GM19455 (cell line): ENCODE measurements at regions not wholly inside any gene's neighbourhood (a gene's known extent, or its start where the extent isn't known, plus 50 kb on each side); places are given as distances from the start of the nearest gene placed in this dataset.

Experiments
- ATAC-seq: cut with Tn5 transposase; IDR thresholded peaks from one replicate; pipeline ENCODE4 v1.9.1; 2021; ENCODE audit not compliant: unreplicated experiment

DNA sequence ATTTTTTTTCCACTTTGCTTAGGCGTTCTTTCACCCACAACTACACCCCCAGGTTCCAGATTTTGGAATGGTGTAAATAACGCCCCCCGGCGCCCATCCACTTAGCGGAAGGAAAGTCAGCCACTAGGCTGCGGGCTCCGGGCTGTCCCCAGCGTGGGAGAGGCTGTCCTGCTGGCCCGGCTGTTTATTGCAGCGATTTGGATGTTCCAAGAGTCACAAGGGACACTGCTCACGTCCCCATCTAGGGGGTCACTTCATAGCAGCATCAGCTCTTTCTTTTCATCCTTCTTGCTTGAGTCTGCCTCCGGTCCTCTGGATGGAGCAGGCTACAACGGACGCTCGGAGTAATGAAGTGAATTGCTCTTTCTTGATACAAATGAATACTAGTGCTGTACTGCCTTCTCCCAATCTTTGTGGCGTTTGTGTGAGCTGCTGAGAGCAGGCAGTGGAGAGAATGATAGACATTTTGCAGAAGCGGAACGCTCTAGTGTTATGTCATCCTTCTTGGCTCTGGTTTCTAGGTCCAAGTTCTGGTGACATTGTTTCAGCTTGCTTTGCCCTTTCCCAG is 50.7 kb upstream of the PAIP2B start:
- ATAC-seq: no peak

GRCh38 chr2:71277147-71277475 is 50.2 kb upstream of the PAIP2B start:
- no peak for ATAC-seq

DNA sequence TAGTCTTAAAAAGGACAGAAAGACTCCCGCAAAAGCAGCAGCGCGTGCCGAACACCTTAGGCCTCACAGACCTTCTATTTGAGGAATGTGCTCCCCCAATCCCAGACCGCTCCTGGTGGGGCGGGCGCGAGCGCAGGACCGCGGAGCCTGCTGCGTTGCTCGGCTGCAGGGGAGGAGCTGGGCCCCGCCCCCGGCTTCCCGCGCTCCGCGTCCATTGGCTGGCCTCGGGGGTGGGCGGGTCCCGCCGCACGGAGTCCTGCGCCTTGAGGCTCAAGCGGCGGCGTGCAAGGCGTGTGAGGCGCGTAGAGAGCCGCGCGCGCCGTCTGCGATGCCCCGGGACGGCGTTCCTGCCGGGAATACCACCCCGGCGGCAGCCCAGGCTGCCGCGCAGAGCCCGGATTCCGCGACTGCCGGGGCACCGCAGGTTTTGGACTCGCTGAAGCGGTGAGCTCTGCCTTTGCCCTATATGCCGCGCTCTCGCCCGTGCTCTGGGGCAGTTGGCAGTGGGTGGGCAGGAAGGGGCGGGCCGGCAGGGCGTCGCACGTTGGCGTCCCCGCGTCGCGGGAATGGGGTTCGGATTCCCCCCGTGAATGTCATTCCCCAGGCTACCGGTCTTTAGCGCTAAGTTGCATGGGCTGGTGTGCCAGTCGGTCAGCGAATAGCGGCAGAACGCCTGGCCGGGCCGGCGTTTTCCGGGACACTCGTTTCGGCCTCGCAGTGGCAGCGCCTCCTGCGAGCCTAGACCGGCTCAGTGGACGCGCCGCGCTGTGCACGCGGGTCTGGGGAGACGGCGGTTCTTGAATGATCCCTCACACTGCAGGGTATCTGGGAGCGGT is 49.6 kb upstream of the PAIP2B start:
- ATAC-seq: peak; percentile 99
